ENCODE measurements at regions not wholly inside any gene's neighbourhood (a gene's known extent, or its start where the extent isn't known, plus 50 kb on each side); places are given as distances from the start of the nearest gene placed in this dataset.

DNA sequence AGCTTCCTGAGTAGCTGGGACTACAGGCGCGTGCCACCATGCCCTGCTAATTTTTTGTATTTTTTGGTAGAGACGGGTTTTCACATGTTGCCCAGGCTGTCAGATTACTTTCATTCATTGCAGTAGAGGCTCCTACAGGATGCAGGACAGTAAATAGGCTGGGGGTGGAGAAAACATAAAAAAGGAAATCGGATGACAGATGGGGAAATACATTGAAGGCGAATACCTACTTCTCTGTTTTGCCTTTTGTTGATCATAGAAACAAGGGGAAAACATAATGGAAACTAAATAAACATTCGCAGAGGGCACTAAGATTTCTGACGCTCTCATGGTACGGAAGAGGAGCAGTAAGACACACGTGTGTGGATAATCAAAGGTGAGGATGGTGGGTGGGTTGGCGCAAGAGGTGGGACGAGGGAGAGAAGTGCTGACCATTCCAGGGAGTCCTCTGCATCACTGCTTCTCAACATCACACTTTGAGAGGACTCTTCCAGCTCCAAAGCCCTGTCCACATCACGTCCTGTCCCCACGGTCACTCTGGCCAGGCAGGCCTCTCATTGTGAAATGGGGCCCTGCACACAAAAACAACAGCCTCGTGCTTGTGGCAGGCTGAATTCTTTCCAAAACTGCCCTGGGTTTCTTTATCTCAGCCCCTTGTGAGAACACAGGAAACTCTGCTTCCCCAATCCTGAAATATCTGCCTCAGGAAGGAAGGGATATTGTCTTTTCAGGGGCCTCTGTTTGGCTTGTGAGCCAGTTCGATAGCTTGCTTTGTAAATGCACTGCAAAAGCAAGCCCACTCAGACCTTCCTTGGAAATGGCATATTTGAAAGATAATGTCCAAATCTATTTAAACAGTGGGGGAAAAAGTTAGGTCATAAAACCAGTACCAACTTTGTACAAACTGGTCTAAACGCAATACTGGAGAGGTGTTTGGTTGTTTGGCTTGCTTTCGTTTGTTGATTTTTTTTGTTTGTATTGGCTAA lies 188.5 kb downstream of the FOXO1 start:
- DNase-seq (ENCODE audit: low spot score), result no peak
- TF ChIP-seq, protein P1, sequence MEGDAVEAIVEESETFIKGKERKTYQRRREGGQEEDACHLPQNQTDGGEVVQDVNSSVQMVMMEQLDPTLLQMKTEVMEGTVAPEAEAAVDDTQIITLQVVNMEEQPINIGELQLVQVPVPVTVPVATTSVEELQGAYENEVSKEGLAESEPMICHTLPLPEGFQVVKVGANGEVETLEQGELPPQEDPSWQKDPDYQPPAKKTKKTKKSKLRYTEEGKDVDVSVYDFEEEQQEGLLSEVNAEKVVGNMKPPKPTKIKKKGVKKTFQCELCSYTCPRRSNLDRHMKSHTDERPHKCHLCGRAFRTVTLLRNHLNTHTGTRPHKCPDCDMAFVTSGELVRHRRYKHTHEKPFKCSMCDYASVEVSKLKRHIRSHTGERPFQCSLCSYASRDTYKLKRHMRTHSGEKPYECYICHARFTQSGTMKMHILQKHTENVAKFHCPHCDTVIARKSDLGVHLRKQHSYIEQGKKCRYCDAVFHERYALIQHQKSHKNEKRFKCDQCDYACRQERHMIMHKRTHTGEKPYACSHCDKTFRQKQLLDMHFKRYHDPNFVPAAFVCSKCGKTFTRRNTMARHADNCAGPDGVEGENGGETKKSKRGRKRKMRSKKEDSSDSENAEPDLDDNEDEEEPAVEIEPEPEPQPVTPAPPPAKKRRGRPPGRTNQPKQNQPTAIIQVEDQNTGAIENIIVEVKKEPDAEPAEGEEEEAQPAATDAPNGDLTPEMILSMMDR (IDR thresholded peaks at IDR 0.05; ENCODE audit: extremely low read depth, missing control alignments), result no peak

DNA sequence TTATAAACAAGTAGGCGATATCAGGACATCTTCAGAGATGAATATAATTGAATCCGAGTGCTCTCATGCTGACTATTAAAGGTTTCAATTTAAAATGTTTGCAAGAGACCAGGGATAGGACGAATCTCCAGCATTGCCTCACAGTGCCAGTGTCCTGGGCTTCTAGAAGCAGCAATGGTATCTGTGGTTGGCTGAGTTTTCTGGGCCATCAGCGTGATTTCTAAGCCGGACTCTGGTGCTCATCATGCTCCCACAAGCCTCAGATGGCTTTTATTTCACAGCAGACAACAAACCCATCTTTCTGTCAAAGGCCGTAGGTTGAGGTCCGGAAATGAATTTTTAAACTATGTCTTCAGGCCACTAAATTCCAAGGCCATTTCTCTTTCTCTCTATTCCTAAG lies 187.7 kb downstream of the FOXO1 start:
- TF ChIP-seq, protein P1 (IDR thresholded peaks at IDR 0.05; ENCODE audit: extremely low read depth, missing control alignments), result no peak
- no peak for DNase-seq (ENCODE audit: low spot score)

GRCh38 chr13:40479196-40479845 lies 187.1 kb downstream of the FOXO1 start:
- no peak for DNase-seq (ENCODE audit: low spot score)
- TF ChIP-seq, protein P1 (IDR thresholded peaks at IDR 0.05; ENCODE audit: extremely low read depth, missing control alignments), result no peak

- TF ChIP-seq, protein P1 (IDR thresholded peaks at IDR 0.05; ENCODE audit: extremely low read depth, missing control alignments), result no peak
- DNase-seq (ENCODE audit: low spot score), result no peak
Measured at GRCh38 chr13:40480012-40480914, 186.2 kb downstream of the FOXO1 start.

DNA sequence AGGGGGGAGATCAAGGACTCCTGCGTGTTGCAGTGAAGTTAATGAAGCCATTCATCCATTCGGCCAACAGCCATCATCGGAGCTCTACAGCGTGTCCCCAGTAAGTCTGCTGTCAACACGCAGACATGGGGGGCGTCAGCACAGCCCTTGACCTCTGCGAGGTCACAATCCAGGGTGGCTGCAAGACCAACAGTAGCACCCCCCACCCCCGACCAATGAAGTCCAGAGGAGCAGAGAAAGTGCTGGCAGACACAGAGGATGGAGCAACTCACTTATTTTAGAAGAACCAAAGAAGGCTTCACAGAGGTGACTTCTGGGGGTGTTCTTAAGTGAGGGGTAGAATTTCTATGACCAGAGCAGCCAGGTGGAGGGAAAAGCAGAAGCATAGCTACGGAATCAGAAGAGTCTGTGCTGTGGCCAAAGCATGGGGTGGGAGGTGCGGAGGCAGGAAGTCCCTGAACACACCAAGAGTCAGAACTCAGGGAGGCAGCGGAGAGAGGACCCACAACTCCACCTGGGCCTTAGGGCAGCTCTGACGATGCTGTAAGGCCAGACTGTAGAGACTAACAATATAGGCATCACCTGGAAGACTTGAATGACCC lies 185.4 kb downstream of the FOXO1 start:
- no peak for DNase-seq (ENCODE audit: low spot score)
- TF ChIP-seq, protein P1 (IDR thresholded peaks at IDR 0.05; ENCODE audit: extremely low read depth, missing control alignments), result no peak

- DNase-seq (ENCODE audit: low spot score), result no peak
- TF ChIP-seq, protein P1 (IDR thresholded peaks at IDR 0.05; ENCODE audit: extremely low read depth, missing control alignments), result no peak
Measured at GRCh38 chr13:40483601-40484000, 182.8 kb downstream of the FOXO1 start.

Data from GM20000 (cell line).